Neuron (in vitro differentiated cells): ENCODE measurements at regions not wholly inside any gene's neighbourhood (a gene's known extent, or its start where the extent isn't known, plus 50 kb on each side); places are given as distances from the start of the nearest gene placed in this dataset.

Source experiments
- H2AFZ ChIP-seq: one replicate; pipeline ENCODE4 v1.6.1; 2013; ENCODE audit warnings: low read depth, mild to moderate bottlenecking, inconsistent platforms, low read length, moderate library complexity
- H3K27me3 ChIP-seq: one replicate; pipeline ENCODE4 v1.6.1; 2013; ENCODE audit warnings: low read length; ENCODE audit not compliant: insufficient read depth
- H3K36me3 ChIP-seq: one replicate; pipeline ENCODE4 v1.6.1; 2013; ENCODE audit warnings: low read length; ENCODE audit not compliant: insufficient read depth
- H3K4me1 ChIP-seq: one replicate; pipeline ENCODE4 v1.6.1; 2013; ENCODE audit warnings: low read length; ENCODE audit not compliant: insufficient read depth
- H3K4me3 ChIP-seq: 2 replicates; pipeline ENCODE4 v1.5.1; 2013; ENCODE audit warnings: mild to moderate bottlenecking, low read length, moderate library complexity
- H3K9me3 ChIP-seq: one replicate; pipeline ENCODE4 v1.6.1; 2013; ENCODE audit warnings: low read length

DNA sequence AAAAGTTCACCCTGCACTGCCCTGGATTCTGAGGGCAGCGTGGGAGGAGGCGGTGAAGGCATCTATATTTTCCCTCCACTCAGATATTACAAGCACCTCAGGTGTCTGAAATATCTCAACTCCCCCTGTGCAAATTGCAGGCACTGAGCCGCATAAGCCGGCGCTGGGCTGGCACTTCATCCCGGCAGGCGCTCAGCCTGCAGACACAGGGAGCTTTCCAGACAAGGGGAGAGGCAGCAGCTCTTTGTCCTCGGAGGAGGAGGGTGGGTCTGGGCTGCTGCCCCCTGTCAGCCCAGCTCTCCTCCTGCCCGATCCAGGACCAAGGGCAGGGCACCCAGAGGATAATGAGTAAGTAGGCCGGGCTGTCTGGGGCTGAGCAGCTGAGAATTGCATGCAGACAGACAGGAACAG, 189.3 kb upstream of the MYT1L start:
- no peak overlapping the region for H2AFZ ChIP-seq
- no peaks in the 10 kb centered on the region for H3K36me3 ChIP-seq
- no peaks in the 10 kb centered on the region for H3K9me3 ChIP-seq
- peaks cover 2% of the 10 kb centered on the region for H3K27me3 ChIP-seq
- H3K4me1 ChIP-seq, result no peaks in the 10 kb centered on the region
- H3K4me3 ChIP-seq, result no peak overlapping the region

DNA sequence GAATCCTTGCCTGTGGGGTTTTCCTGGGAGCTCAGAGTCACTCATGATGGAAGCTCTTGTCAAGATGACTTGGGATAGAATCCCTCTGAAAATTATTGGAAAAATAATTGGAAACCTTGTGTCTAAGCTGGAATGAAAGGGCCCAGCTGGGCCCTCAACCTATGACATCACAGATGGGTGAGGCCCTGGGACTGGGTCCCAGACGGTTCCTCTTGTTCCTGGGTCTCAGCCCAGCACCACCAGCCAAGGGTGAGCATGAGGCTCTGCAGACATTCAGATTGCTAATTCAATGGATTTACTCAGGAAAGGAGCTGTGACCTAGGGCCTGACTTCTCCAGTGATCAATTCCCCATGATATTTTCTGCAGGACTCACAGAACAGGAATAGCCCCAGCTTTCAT, 188.3 kb upstream of the MYT1L start:
- Histone ChIP-seq H3K4me3 (no peak overlapping the region), H2AFZ (no peak overlapping the region), H3K4me1 (no peaks in the 10 kb centered on the region), H3K36me3 (no peaks in the 10 kb centered on the region), H3K9me3 (no peaks in the 10 kb centered on the region), H3K27me3 (peaks cover 2% of the 10 kb centered on the region)

DNA sequence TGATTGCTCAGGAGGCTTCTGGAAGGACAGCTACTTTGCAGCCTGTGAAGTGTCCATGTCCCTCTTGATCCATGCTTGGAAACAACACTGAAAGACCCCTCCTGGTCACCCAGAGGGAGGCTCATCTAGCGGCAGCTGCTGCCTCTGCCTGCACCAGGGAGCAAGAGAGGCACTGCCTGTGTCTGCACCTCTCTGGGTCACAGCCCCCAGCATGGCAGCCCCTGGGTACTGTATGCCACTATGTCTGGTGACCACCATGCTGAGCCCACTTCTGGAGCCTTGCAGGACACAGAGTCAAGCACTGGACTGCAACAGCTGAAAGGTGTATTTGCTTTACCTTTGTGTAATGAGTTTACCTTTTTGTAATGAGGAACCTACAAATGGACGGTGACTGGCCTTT, 186.3 kb upstream of the MYT1L start:
- H3K4me3 ChIP-seq, result no peak overlapping the region
- H2AFZ ChIP-seq, result no peak overlapping the region
- H3K9me3 ChIP-seq, result no peaks in the 10 kb centered on the region
- H3K36me3 ChIP-seq, result no peaks in the 10 kb centered on the region
- H3K27me3 ChIP-seq, result peaks cover 2% of the 10 kb centered on the region
- no peaks in the 10 kb centered on the region for H3K4me1 ChIP-seq

DNA sequence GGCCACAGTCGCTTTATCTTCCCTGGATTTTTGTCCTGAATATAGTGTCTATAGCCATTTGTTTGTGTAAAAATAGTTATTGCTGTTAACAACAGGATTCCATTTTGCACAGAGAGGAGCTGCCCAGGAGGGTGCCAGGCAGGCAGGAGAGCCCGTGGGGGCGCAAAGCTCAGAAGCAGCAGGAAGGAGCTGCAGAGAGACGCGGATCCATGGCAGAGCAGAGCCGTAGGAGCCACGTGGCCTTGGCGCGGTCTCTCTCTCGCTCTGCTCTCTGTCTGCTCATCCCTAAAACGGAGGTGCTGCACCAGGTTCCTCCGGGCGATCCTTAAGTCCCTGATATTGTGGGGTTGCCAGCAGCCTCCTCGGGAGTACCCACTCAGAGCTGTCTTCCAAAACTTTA, 185.3 kb upstream of the MYT1L start:
- H3K9me3 ChIP-seq, result no peaks in the 10 kb centered on the region
- peaks cover 2% of the 10 kb centered on the region for H3K27me3 ChIP-seq
- H3K4me3 ChIP-seq, result no peak overlapping the region
- no peaks in the 10 kb centered on the region for H3K36me3 ChIP-seq
- H2AFZ ChIP-seq, result no peak overlapping the region
- no peaks in the 10 kb centered on the region for H3K4me1 ChIP-seq

DNA sequence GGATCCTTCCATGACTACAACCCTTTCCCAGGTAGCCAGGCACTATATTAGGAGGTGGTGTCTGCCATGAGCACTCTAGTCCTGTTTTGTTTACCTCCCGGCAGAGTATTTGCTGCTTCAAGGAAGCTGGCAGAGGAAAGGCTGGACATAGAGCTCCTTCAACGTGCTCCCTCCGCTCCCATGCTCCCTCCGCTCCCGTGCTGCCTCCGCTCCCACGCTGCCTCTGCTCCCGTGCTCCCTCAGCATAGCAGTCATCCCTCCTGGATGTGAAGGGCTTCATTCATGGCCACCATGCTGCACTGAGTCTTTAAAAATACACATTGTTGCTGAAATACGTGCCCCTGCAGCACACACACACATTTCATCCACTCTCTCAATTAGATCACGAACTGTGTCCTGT, 181.9 kb upstream of the MYT1L start:
- no peaks in the 10 kb centered on the region for H3K36me3 ChIP-seq
- no peak overlapping the region for H2AFZ ChIP-seq
- peaks cover 2% of the 10 kb centered on the region for H3K27me3 ChIP-seq
- H3K9me3 ChIP-seq, result no peaks in the 10 kb centered on the region
- no peak overlapping the region for H3K4me3 ChIP-seq
- no peaks in the 10 kb centered on the region for H3K4me1 ChIP-seq

DNA sequence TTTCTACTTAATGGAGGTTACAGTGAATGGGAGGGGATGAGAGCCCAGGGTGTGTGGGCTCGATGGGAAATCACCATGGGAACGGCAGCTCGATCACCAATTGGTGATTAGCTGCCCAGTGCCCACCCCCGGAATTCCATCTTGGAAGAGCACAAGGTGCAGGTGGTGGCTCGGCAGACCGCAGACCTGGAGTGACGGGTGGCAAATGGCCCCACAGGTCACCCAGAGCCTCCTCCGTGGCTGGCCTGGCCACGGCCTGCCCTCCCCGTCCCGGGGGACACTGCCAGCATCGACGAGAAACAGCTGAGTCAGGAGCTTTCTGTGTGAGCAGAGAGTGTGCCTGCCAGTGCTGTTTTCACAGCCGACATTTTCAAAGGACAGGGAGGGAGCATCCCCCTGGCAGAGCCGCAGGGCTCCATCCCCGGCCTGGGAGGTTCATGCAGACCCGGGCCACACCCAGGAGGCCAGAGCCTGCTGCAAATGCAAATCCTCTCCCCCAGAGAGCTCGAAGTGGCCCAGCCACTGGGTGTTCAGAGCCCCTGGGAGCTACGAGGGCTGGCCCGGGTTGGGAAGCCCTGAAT, 176.4 kb upstream of the MYT1L start:
- Histone ChIP-seq H3K36me3 (no peaks in the 10 kb centered on the region), H3K4me3 (no peak overlapping the region), H3K27me3 (no peaks in the 10 kb centered on the region), H3K4me1 (no peaks in the 10 kb centered on the region), H3K9me3 (no peaks in the 10 kb centered on the region), H2AFZ (no peak overlapping the region)

DNA sequence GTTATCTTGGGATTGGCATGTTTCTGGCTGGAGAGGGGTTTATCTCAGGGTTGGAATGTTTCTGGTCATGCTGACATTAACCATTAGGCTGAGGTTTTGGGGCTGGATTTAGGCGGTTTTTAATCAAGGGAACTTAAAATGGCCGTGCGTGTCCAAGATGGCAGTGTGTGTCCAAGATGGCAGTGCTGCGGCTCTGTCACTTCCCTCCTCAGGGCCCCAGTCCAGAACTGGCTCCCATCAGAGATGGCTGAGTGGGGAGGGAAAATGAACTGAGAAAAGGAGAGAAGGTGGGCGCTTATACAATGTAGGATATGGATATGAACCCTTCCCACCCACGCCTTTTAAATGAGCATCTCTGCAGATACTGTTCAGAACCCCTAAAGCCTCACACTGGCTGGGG, 175.5 kb upstream of the MYT1L start:
- Histone ChIP-seq H3K9me3 (no peaks in the 10 kb centered on the region), H2AFZ (no peak overlapping the region), H3K4me3 (no peak overlapping the region), H3K36me3 (no peaks in the 10 kb centered on the region), H3K27me3 (no peaks in the 10 kb centered on the region), H3K4me1 (no peaks in the 10 kb centered on the region)

DNA sequence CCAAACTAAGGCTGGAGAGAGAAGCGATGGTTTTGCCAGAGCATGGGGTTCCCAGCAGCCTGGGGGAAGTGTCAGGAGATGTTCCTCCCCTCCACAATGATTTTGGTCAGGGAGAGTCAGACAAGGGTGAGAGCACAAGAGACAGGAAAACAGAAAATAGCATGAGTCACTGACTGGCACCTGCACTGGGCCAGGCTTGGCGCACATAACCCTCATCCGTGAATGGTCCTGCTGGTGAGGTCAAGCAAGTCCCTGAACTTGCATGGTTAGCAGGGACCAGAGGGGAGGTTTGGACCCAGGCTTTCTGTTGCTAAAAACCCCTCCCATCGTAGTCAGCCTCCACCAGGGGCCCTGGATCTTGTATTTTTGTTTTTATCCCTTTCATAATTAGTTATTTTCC, 174.5 kb upstream of the MYT1L start:
- Histone ChIP-seq H3K4me1 (no peaks in the 10 kb centered on the region), H3K27me3 (no peaks in the 10 kb centered on the region), H2AFZ (no peak overlapping the region), H3K36me3 (no peaks in the 10 kb centered on the region), H3K9me3 (no peaks in the 10 kb centered on the region), H3K4me3 (no peak overlapping the region)

DNA sequence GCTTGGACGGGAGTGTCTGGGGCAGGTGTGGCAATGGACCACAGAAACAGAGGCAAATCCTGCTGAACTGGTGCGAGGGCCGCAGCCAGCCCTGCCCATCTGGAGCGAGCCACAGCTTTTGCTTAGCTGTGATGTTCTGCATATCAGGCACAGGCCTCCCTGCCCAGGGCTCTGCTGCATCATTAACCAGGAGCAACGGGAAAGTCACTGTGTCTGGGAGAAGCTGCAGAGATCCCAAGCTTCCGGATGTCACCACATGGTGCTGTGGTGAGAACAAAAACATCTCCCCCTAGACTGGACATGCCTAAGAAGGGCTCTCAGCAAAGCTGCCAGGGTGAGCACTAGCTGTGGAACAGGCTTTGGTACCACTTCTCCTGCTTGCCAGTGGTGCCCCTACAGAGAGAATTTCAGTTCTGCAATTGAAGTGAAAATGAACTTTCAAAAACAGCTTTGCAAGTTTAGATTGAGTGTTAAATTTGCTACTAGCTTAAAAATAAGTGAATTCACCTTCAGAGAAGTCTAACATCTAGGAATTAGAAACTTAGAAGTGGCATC, 172.9 kb upstream of the MYT1L start:
- Histone ChIP-seq H3K27me3 (no peaks in the 10 kb centered on the region), H3K9me3 (no peaks in the 10 kb centered on the region), H2AFZ (no peak overlapping the region), H3K4me1 (no peaks in the 10 kb centered on the region), H3K4me3 (no peak overlapping the region), H3K36me3 (no peaks in the 10 kb centered on the region)

DNA sequence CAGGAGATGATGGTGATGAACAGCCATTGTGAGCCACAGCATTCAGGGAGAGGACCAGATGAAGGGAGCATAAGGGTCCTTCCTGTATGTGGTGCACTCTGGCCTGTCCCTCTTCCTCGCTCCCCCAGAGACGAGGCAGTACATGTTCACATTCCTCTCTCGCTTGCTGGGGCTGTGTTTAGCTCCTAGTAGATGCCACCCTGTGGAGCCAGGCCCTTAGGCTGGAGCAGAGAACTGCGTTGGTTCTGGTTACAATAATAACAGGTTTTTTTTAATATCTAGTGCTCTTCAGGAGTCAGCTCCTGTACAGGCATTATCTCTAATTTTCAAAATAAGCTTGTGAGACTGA, 171.1 kb upstream of the MYT1L start:
- Histone ChIP-seq H3K27me3 (no peaks in the 10 kb centered on the region), H3K4me3 (no peak overlapping the region), H3K36me3 (no peaks in the 10 kb centered on the region), H3K4me1 (no peaks in the 10 kb centered on the region), H3K9me3 (no peaks in the 10 kb centered on the region), H2AFZ (no peak overlapping the region)

DNA sequence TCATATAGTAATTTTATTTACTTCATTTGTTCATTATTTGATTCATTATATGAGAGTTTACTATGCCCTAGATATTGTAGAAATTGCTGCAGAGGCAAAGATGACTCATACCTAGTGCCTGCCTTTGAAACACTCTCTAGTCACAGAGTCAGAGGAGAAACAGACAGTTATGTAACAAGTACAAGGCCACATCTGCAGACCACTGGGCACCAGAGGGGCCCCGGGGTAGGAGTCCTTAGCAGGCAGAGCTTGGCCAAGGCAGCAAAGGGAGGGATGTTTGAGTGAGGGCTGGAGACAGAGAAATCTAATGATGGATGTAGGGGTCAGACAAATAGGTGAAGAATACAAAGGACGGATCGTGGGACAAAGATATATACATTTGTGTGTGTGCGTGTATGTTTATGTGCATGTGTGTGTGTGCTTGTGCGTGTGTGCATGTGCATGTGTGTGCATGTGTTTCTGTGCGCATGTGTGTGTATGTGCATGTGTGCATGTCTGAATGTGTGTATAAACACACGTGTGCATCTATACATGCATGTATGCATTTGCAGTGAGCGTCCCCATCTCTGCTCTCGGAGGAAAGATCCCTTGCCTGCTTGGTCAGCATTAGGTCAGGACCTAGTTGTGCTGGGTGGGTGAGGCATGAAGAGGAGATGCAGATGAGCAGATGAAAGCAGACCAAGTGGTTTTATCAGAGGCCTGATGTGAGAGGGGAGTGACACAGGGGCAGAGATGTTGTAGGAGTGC, 170.6 kb upstream of the MYT1L start:
- no peaks in the 10 kb centered on the region for H3K4me1 ChIP-seq
- H3K9me3 ChIP-seq, result no peaks in the 10 kb centered on the region
- no peak overlapping the region for H2AFZ ChIP-seq
- no peaks in the 10 kb centered on the region for H3K36me3 ChIP-seq
- no peaks in the 10 kb centered on the region for H3K27me3 ChIP-seq
- H3K4me3 ChIP-seq, result no peak overlapping the region

DNA sequence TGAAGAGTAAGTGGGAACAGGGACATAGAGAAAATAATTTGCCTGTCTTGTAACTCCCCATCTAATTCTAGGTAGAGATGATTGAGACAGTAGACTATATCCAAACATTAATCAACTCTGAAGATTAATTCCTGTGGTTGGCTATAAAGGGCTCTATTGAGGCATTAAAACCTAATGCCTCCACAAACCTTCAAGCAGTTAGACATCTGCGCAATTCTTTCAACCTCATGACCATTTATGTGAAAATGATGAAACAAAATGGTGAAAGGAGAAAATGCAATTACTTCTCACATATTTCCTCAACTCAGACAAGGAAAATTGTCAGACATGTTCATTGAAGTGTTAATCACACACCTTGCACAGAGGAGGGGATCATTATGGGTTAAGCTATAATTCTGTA, 164.5 kb upstream of the MYT1L start:
- Histone ChIP-seq H3K4me3 (no peak overlapping the region), H2AFZ (no peak overlapping the region), H3K9me3 (no peaks in the 10 kb centered on the region)

DNA sequence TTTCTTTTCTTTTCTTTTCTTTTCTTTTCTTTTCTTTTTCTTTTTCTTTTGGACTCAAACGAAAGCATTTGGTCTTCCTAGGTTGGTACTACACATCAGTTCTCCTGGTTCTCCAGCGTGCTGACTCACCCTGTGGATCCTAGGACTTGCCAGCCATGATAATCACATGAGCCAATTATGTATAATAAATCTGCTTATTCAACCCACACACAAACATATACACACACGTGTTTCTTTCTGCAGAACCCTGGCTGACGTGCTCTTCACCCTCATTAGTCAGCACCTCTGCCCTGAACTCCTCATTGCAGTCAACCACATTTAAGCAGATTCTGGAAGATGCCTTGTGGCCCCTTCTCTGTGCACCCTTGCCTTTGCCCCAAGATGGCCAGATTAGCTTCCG, 162.4 kb upstream of the MYT1L start:
- no peaks in the 10 kb centered on the region for H3K27me3 ChIP-seq
- no peaks in the 10 kb centered on the region for H3K36me3 ChIP-seq
- no peaks in the 10 kb centered on the region for H3K9me3 ChIP-seq
- H2AFZ ChIP-seq, result no peak overlapping the region
- H3K4me3 ChIP-seq, result no peak overlapping the region
- H3K4me1 ChIP-seq, result no peaks in the 10 kb centered on the region

More for the DNA sequence above, 164.5 kb upstream of the MYT1L start:
- Histone ChIP-seq H3K36me3 (no peaks in the 10 kb centered on the region), H3K27me3 (no peaks in the 10 kb centered on the region), H3K4me1 (no peaks in the 10 kb centered on the region)

DNA sequence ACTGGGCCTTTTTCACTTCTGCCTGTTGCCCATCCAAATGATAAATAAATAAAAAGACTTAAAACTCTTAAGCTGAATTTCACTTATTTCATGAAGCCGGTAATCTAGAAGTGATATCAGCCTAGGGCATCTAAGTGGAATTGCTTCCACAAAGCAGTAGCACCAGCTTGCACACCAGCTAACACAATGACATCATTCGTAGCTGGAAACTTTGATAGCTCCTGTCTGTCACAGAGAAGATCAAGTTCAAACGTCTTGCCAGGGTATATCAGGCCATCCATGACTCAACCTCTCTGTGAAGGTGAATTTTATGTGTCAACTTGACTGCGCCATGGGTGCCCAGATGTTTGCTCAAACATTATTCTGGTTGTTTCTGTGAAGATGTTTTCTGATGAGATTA, 161.7 kb upstream of the MYT1L start:
- H3K4me1 ChIP-seq, result no peaks in the 10 kb centered on the region
- H3K9me3 ChIP-seq, result no peaks in the 10 kb centered on the region
- H3K4me3 ChIP-seq, result no peak overlapping the region
- H3K36me3 ChIP-seq, result no peaks in the 10 kb centered on the region
- no peak overlapping the region for H2AFZ ChIP-seq
- no peaks in the 10 kb centered on the region for H3K27me3 ChIP-seq
